Spleen (tissue), 11 donors: ENCODE measurements at regions not wholly inside any gene's neighbourhood (a gene's known extent, or its start where the extent isn't known, plus 50 kb on each side); places are given as distances from the start of the nearest gene placed in this dataset.

Experiments used
- DNase-seq: peaks from one replicate; pipeline ENCODE4 v3.0.0-alpha.2; 2020
- H3K27ac ChIP-seq, 8 donors: fragments of 200-600 bp; sonication (generic) in 7 of 8; 1 replicate in 4 of 8; 2 replicates in 4 of 8; pipeline versions ENCODE4 v1.5.0 to v1.8.0; 2016 to 2021; ENCODE audit warnings: inconsistent platforms in 4 of 8, mild to moderate bottlenecking in 4 of 8, moderate library complexity in 1 of 8
- H3K27me3 ChIP-seq, 7 donors: fragments of 200-600 bp; sonication (generic) in 6 of 7; replicated peaks in 1 of 7; 1 replicate in 4 of 7; 2 replicates in 3 of 7; pipeline versions ENCODE4 v1.5.0 to v1.8.0; 2016 to 2021; ENCODE audit warnings: inconsistent platforms in 3 of 7, mild to moderate bottlenecking in 1 of 7
- H3K36me3 ChIP-seq, 6 donors: fragments of 200-600 bp; sonication (generic) in 5 of 6; 1 replicate in 4 of 6; 2 replicates in 2 of 6; pipeline versions ENCODE4 v1.5.0 to v1.8.0; 2016 to 2021; ENCODE audit warnings: inconsistent platforms in 2 of 6
- H3K4me1 ChIP-seq, 6 donors: fragments of 200-600 bp; sonication (generic) in 5 of 6; 1 replicate in 3 of 6; 2 replicates in 3 of 6; pipeline versions ENCODE4 v1.5.0 to v1.8.0; 2016 to 2021; ENCODE audit warnings: inconsistent platforms in 3 of 6
- H3K4me3 ChIP-seq, 8 donors: fragments of 200-600 bp; sonication (generic) in 7 of 8; 1 replicate in 4 of 8; 2 replicates in 4 of 8; pipeline versions ENCODE4 v1.5.0 to v1.8.0; 2016 to 2021; ENCODE audit warnings: inconsistent platforms in 4 of 8, mild to moderate bottlenecking in 4 of 8, moderate library complexity in 2 of 8
- H3K9me3 ChIP-seq, 8 donors: fragments of 200-600 bp; sonication (generic) in 7 of 8; 1 replicate in 4 of 8; 2 replicates in 4 of 8; pipeline versions ENCODE4 v1.5.0 to v1.8.0; 2016 to 2021; ENCODE audit warnings: inconsistent platforms in 4 of 8
- POLR2A ChIP-seq, 3 donors: fragments of 450-650 bp; IDR thresholded peaks; one replicate each; pipeline ENCODE4 v1.5.1; 2017; ENCODE audit warnings: antibody characterized with exemption in 3 of 3, mild to moderate bottlenecking in 1 of 3
- POLR2AphosphoS5 ChIP-seq, 3 donors: sonication (generic); formaldehyde crosslinking; IDR thresholded peaks; one replicate each; pipeline ENCODE4 v1.5.1; 2017; ENCODE audit warnings: antibody characterized with exemption in 3 of 3
- WGBS, 5 donors: extraction: QIAGEN DNeasy Blood & Tissue Kit in 3 of 5; methylation state at CpG; one replicate each; pipeline versions ENCODE4 v1.1.5 to v1.1.7; 2013 to 2018; 5-methylcytosine and 5-hydroxymethylcytosine counted together
- intact Hi-C: fragments of 100-400 bp; cut with DNase I; formaldehyde crosslinking; loops from one replicate; pipeline ENCODE4 v1.15.0; 2023; ENCODE audit warnings: low total_unique reads
- TF ChIP-seq, protein P1 (sequence below), 11 experiments: fragments of 200-600 bp in 7 of 11; fragments of 450-650 bp in 4 of 11; sonication (generic) in 4 of 11; IDR thresholded peaks in 8 of 11; conservative IDR thresholded peaks in 3 of 11; 1 replicate in 7 of 11; 2 replicates in 4 of 11; pipeline versions ENCODE4 v1.4.0 to v1.8.0; 2016 to 2021; ENCODE audit warnings: antibody characterized with exemption in 11 of 11, inconsistent platforms in 4 of 11, mild to moderate bottlenecking in 1 of 11
- donor health status: healthy with polysubstance abuse.
- donor health status: DM: no; HTN: no; CAD: no; lungs with moderate emphysema.
- donor health status: DM: no; HTN: no; CAD: no.
- donor health status: Bipolar disorder and iron deficiency.
- donor health status: healthy.
- donor health status: DM: no; HTN: no; CAD: no.
- donor health status: DM: yes; HTN: yes; CAD: no.

DNA sequence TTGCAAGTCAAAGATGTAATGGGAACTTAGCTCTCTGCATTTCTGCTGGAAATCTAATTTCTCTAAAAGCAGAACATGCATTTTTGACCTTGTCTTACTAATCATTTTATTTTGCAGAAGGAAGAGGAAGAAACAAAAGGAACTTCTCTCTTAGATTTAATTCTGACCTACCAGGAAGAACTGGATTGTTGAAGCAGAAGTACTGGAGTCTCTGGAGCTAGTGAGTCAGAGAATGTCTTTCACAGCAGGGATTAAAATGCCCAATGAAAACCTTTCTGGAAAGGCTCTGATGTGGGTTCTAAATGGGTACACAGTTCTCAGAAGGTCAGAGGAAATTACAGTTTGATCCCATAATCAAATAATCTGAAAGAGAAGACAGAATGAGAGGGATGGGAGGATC, 70.8 kb upstream of the GNG2 start:
- Histone ChIP-seq H3K9me3 (peaks cover 0 to 29% (median 21%) of the 10 kb centered on the region in 8 donors), H3K27me3 (peaks cover 0 to 6% (median 0%) of the 10 kb centered on the region in 7 donors), H3K4me1 (peaks cover 0 to 6% (median 0%) of the 10 kb centered on the region in 6 donors), H3K27ac (peak overlapping the region in 6 of 8 donors; percentile 14 to 63 (median 46)), H3K36me3 (no peaks in the 10 kb centered on the region), H3K4me3 (no peak overlapping the region)
- no peak for DNase-seq
- intact Hi-C loops = no loop called here
- TF ChIP-seq POLR2AphosphoS5 (IDR thresholded peaks at IDR 0.05) = no peak
- TF ChIP-seq, protein P1, sequence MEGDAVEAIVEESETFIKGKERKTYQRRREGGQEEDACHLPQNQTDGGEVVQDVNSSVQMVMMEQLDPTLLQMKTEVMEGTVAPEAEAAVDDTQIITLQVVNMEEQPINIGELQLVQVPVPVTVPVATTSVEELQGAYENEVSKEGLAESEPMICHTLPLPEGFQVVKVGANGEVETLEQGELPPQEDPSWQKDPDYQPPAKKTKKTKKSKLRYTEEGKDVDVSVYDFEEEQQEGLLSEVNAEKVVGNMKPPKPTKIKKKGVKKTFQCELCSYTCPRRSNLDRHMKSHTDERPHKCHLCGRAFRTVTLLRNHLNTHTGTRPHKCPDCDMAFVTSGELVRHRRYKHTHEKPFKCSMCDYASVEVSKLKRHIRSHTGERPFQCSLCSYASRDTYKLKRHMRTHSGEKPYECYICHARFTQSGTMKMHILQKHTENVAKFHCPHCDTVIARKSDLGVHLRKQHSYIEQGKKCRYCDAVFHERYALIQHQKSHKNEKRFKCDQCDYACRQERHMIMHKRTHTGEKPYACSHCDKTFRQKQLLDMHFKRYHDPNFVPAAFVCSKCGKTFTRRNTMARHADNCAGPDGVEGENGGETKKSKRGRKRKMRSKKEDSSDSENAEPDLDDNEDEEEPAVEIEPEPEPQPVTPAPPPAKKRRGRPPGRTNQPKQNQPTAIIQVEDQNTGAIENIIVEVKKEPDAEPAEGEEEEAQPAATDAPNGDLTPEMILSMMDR (IDR thresholded peaks at IDR 0.05 in 8 of 11, conservative IDR thresholded peaks at IDR 0.05 in 3 of 11) = no peak
- no peak for TF ChIP-seq POLR2A (IDR thresholded peaks at IDR 0.05)

DNA sequence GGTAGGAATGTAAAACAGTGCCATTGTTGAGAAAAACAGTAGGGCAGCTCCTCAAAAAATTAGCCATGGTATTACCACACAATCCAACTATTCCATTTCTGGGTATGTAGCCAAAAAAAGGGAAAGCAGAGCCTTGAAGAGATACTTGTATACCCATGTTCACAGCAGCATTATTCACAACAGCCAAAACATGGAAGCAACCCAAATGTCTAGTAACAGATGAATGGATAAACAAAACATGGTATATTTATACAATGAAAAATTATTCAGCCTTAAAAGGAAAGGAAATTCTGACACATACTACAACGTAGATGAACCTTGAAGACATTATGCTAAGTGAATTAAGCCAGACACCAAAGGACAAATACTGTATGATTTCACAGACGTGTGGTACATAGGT, 67.6 kb upstream of the GNG2 start:
- no peak for TF ChIP-seq POLR2AphosphoS5 (IDR thresholded peaks at IDR 0.05)
- TF ChIP-seq, protein P1 (IDR thresholded peaks at IDR 0.05 in 8 of 11, conservative IDR thresholded peaks at IDR 0.05 in 3 of 11) = no peak
- TF ChIP-seq POLR2A (IDR thresholded peaks at IDR 0.05) = no peak
- Histone ChIP-seq H3K27ac (no peak overlapping the region), H3K27me3 (no peaks in the 10 kb centered on the region), H3K36me3 (no peaks in the 10 kb centered on the region), H3K4me3 (no peak overlapping the region), H3K9me3 (peaks cover 0 to under 1% (median 0%) of the 10 kb centered on the region in 8 donors), H3K4me1 (peaks cover 0 to 6% (median 0%) of the 10 kb centered on the region in 6 donors)
- no peak for DNase-seq
- WGBS, 5 donors = 65 to 76% (median 70%) methylated on average over 2 of the region's 2 CpGs
- intact Hi-C loops = no loop called here

DNA sequence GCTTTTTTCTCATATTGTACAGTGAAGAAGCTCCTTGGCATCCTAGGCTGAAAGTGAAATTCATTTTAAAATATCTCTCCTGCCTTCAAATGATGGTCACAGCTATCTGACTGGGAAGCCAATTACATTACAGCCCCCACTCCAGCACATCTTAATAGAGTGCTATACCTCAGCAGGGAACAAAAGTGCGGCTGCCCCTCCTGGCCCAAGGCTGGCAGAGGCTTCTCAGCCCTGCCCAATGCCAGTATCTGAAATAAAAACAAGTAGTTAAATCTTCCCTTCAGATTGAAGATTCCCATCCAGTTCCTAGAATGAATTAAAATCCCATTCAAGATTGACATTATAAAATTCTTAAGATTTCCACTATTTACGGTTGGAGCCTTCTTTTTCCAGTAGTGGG, 54.9 kb upstream of the GNG2 start:
- Histone ChIP-seq H3K4me3 (no peak overlapping the region), H3K36me3 (no peaks in the 10 kb centered on the region), H3K27ac (peak overlapping the region in 1 of 8 donors; percentile 19), H3K9me3 (peaks cover 0 to 6% (median 0%) of the 10 kb centered on the region in 8 donors), H3K27me3 (no peaks in the 10 kb centered on the region), H3K4me1 (peaks cover 0 to 3% (median 0%) of the 10 kb centered on the region in 6 donors)
- 71 to 82% (median 76%) methylated on average over 2 of the region's 2 CpGs for WGBS, 5 donors
- intact Hi-C loops = no loop called here
- DNase-seq = no peak
- TF ChIP-seq POLR2A (IDR thresholded peaks at IDR 0.05) (no peak), POLR2AphosphoS5 (IDR thresholded peaks at IDR 0.05) (no peak)
- TF ChIP-seq, protein P1 (IDR thresholded peaks at IDR 0.05 in 8 of 11, conservative IDR thresholded peaks at IDR 0.05 in 3 of 11) = peak in 1 of 11 experiments; percentile 9

DNA sequence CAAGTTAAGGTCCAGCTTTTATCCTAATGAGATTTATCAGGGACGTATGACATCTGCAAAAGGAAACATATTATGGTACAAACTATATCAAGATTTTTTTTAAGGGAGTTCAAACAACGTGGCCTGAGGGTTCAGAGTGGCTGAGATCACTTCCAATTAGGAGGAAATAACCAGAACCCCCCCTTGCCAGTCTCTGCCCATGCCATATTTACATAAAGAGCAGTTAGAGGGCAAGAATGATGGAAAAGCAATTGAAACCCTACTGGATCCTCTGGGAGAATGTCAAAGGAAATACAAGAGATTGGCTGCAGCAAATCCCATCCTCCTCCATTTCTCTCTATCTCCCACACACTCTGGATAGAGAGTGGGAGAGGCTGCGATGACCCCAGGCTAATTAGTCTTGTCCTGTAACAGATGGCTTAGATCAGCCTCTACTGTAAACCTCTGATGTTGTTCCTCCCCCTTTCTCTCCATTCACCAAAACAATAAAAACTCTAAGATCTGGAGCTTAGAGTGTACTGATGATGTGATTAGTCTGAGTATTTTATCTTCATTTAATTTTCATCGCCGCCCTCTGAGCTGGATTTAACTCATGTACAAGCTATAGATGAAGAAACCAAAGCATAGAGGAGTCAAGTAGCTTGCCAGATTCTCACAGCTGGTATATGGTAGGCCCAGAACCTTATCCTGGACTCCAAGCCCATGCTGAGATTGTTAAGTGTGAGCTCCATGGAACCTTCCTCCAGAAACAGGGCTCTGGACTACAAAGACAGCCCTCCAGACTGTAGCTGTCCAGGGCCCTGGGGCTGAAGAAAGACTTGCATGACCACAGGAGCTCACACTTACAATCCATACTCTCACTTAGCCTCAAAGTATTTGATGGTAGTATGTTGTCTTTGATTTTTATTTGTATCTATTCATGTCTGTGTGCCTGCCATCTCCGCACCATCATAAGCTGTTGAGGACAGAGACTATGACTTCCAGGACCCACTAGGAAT, 54.1 kb upstream of the GNG2 start:
- WGBS, 5 donors = 70 to 79% (median 76%) methylated on average over 6 of the region's 6 CpGs
- TF ChIP-seq, protein P1 (IDR thresholded peaks at IDR 0.05 in 8 of 11, conservative IDR thresholded peaks at IDR 0.05 in 3 of 11) = no peak
- TF ChIP-seq POLR2AphosphoS5 (IDR thresholded peaks at IDR 0.05) (peak in 1 of 3 donors; percentile 55), POLR2A (IDR thresholded peaks at IDR 0.05) (no peak)
- intact Hi-C loops = no loop called here

More for the DNA sequence above, 54.1 kb upstream of the GNG2 start:
- Histone ChIP-seq H3K9me3 (peaks cover 0 to 6% (median 0%) of the 10 kb centered on the region in 8 donors), H3K27ac (peak overlapping the region in 1 of 8 donors; percentile 12), H3K27me3 (no peaks in the 10 kb centered on the region), H3K4me3 (no peak overlapping the region), H3K36me3 (no peaks in the 10 kb centered on the region), H3K4me1 (peaks cover 0 to 3% (median 0%) of the 10 kb centered on the region in 6 donors)
- DNase-seq = no peak
